Hepatocyte (in vitro differentiated cells): ENCODE measurements at regions not wholly inside any gene's neighbourhood (a gene's known extent, or its start where the extent isn't known, plus 50 kb on each side); places are given as distances from the start of the nearest gene placed in this dataset.

ENCODE experiments used
- EZH2phosphoT487 ChIP-seq: fragments of 200-600 bp; sonication (generic); IDR thresholded peaks from one replicate; pipeline ENCODE4 v1.6.1; 2018; ENCODE audit warnings: antibody characterized with exemption, mild to moderate bottlenecking, low read depth, moderate library complexity; ENCODE audit not compliant: unreplicated experiment, severe bottlenecking
- TF ChIP-seq, protein P1 (sequence below): fragments of 200-600 bp; sonication (generic); IDR thresholded peaks from 2 replicates; pipeline ENCODE4 v1.5.1; 2016; ENCODE audit warnings: antibody characterized with exemption, mild to moderate bottlenecking; ENCODE audit not compliant: poor library complexity

- TF ChIP-seq, protein P1, sequence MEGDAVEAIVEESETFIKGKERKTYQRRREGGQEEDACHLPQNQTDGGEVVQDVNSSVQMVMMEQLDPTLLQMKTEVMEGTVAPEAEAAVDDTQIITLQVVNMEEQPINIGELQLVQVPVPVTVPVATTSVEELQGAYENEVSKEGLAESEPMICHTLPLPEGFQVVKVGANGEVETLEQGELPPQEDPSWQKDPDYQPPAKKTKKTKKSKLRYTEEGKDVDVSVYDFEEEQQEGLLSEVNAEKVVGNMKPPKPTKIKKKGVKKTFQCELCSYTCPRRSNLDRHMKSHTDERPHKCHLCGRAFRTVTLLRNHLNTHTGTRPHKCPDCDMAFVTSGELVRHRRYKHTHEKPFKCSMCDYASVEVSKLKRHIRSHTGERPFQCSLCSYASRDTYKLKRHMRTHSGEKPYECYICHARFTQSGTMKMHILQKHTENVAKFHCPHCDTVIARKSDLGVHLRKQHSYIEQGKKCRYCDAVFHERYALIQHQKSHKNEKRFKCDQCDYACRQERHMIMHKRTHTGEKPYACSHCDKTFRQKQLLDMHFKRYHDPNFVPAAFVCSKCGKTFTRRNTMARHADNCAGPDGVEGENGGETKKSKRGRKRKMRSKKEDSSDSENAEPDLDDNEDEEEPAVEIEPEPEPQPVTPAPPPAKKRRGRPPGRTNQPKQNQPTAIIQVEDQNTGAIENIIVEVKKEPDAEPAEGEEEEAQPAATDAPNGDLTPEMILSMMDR = no peak
- no peak for TF ChIP-seq EZH2phosphoT487
These were observed 1006.4 kb downstream of the BRD1 start for GRCh38 chr22:48821346-48821690.
